WTC11 (cell line): ENCODE measurements at regions not wholly inside any gene's neighbourhood (a gene's known extent, or its start where the extent isn't known, plus 50 kb on each side); places are given as distances from the start of the nearest gene placed in this dataset.

Experiments used
- ATAC-seq: fragments of 200-7000 bp; cut with Tn5 transposase; 2 replicates; pipeline ENCODE4 v1.10.0; 2021; ENCODE audit warnings: mild to moderate bottlenecking, moderate library complexity
- CTCF ChIA-PET: fragments of 300-600 bp; sonication (Branson Sonifier 250); formaldehyde crosslinking; loops from one replicate; lab custom pipeline; 2021; ENCODE audit warnings: antibody characterized with exemption; lab: Charles Lee
- POLR2A ChIA-PET: fragments of 350-600 bp; sonication (Branson Sonifier 250); formaldehyde crosslinking; loops from one replicate; lab custom pipeline; 2021; ENCODE audit warnings: antibody characterized with exemption; lab: Charles Lee
- DNase-seq: peaks from one replicate; pipeline ENCODE4 v3.0.0; 2021; ENCODE audit warnings: low spot score
- H3K27ac Mint-ChIP-seq: 2 replicates; pipeline ENCODE4 v1.8.0; 2021; ENCODE audit warnings: mixed read lengths
- H3K27me3 Mint-ChIP-seq: 2 replicates; pipeline ENCODE4 v1.8.0; 2021; ENCODE audit warnings: low read depth, mild to moderate bottlenecking, moderate library complexity, mixed read lengths
- H3K36me3 Mint-ChIP-seq: 2 replicates; pipeline ENCODE4 v1.8.0; 2021; ENCODE audit warnings: mixed read lengths
- H3K4me1 Mint-ChIP-seq: 2 replicates; pipeline ENCODE4 v1.8.0; 2022; ENCODE audit warnings: mixed read lengths
- H3K4me3 Mint-ChIP-seq: 2 replicates; pipeline ENCODE4 v1.8.0; 2021; ENCODE audit warnings: mild to moderate bottlenecking, moderate library complexity, mixed read lengths
- H3K9me3 Mint-ChIP-seq: 2 replicates; pipeline ENCODE4 v1.8.0; 2021; ENCODE audit warnings: mixed read lengths
- AR ChIP-seq: fragments of 250-450 bp; sonication (Bioruptor Pico); IDR thresholded peaks from 2 replicates; pipeline ENCODE4 v1.9.0; 2021; ENCODE audit warnings: mild to moderate bottlenecking
- ESRRA ChIP-seq: sonication (generic); formaldehyde crosslinking; IDR thresholded peaks from 2 replicates; pipeline ENCODE4 v1.8.1; 2022; ENCODE audit warnings: mild to moderate bottlenecking, missing genetic modification reagents, borderline replicate concordance
- FOXK1 ChIP-seq: sonication (generic); formaldehyde crosslinking; IDR thresholded peaks from 2 replicates; pipeline ENCODE4 v1.8.0; 2022; ENCODE audit warnings: mild to moderate bottlenecking, moderate library complexity, missing genetic modification reagents
- KAT7 ChIP-seq: sonication (generic); formaldehyde crosslinking; IDR thresholded peaks from 2 replicates; pipeline ENCODE4 v1.8.1; 2023; ENCODE audit warnings: missing genetic modification reagents, mild to moderate bottlenecking, borderline replicate concordance
- MLX ChIP-seq: sonication (generic); formaldehyde crosslinking; IDR thresholded peaks from 2 replicates; pipeline ENCODE4 v1.8.1; 2023; ENCODE audit warnings: mild to moderate bottlenecking, missing genetic modification reagents, moderate library complexity
- NFATC4 ChIP-seq: fragments of 250-450 bp; sonication (Bioruptor Pico); IDR thresholded peaks from 2 replicates; pipeline ENCODE4 v1.9.0; 2021; ENCODE audit warnings: mild to moderate bottlenecking
- NFE2L1 ChIP-seq: sonication (generic); formaldehyde crosslinking; IDR thresholded peaks from 2 replicates; pipeline ENCODE4 v1.8.1; 2023; ENCODE audit warnings: missing genetic modification reagents
- NR3C1 ChIP-seq: sonication (generic); formaldehyde crosslinking; conservative IDR thresholded peaks from 2 replicates; pipeline ENCODE4 v1.8.1; 2023; ENCODE audit warnings: low read depth, mild to moderate bottlenecking, missing genetic modification reagents
- OVOL2 ChIP-seq: fragments of 250-450 bp; sonication (Bioruptor Pico); IDR thresholded peaks from 2 replicates; pipeline ENCODE4 v1.9.0; 2021; ENCODE audit warnings: mild to moderate bottlenecking, borderline replicate concordance
- PRDM15 ChIP-seq: sonication (generic); formaldehyde crosslinking; IDR thresholded peaks from 2 replicates; pipeline ENCODE4 v1.8.0; 2022; ENCODE audit warnings: missing genetic modification reagents
- PRRX2 ChIP-seq: fragments of 250-450 bp; sonication (Bioruptor Pico); IDR thresholded peaks from 2 replicates; pipeline ENCODE4 v1.8.0; 2021; ENCODE audit warnings: mild to moderate bottlenecking
- RELA ChIP-seq: sonication (generic); formaldehyde crosslinking; IDR thresholded peaks from 2 replicates; pipeline ENCODE4 v1.8.1; 2022; ENCODE audit warnings: missing genetic modification reagents, mild to moderate bottlenecking, borderline replicate concordance
- RORB ChIP-seq: fragments of 250-450 bp; sonication (Bioruptor Pico); IDR thresholded peaks from 2 replicates; pipeline ENCODE4 v1.9.0; 2021; ENCODE audit warnings: mild to moderate bottlenecking
- SP1 ChIP-seq: sonication (generic); formaldehyde crosslinking; conservative IDR thresholded peaks from 2 replicates; pipeline ENCODE4 v1.8.1; 2022; ENCODE audit warnings: missing genetic modification reagents
- TP53 ChIP-seq: sonication (generic); formaldehyde crosslinking; IDR thresholded peaks from 2 replicates; pipeline ENCODE4 v1.8.1; 2023; ENCODE audit warnings: mild to moderate bottlenecking, missing genetic modification reagents
- ZNF263 ChIP-seq: sonication (generic); formaldehyde crosslinking; IDR thresholded peaks from 2 replicates; pipeline ENCODE4 v1.8.1; 2022; ENCODE audit warnings: low read depth, mild to moderate bottlenecking, moderate library complexity, missing genetic modification reagents
- ZNF396 ChIP-seq: fragments of 250-450 bp; sonication (Bioruptor Pico); IDR thresholded peaks from 2 replicates; pipeline ENCODE4 v1.8.0; 2021; ENCODE audit warnings: mild to moderate bottlenecking, moderate library complexity, borderline replicate concordance
- ZNF416 ChIP-seq: fragments of 250-450 bp; sonication (Bioruptor Pico); IDR thresholded peaks from 2 replicates; pipeline ENCODE4 v1.9.0; 2021; ENCODE audit warnings: mild to moderate bottlenecking, inconsistent platforms
- ZNF671 ChIP-seq: fragments of 250-450 bp; sonication (Bioruptor Pico); IDR thresholded peaks from 2 replicates; pipeline ENCODE4 v1.8.0; 2021; ENCODE audit warnings: mild to moderate bottlenecking
- TF ChIP-seq, protein P1 (sequence below): sonication (generic); formaldehyde crosslinking; IDR thresholded peaks from 2 replicates; pipeline ENCODE4 v1.8.1; 2023; ENCODE audit warnings: mild to moderate bottlenecking, missing genetic modification reagents
- TF ChIP-seq, protein P2 (sequence below): sonication (generic); formaldehyde crosslinking; conservative IDR thresholded peaks from 2 replicates; pipeline ENCODE4 v1.8.1; 2022; ENCODE audit warnings: mild to moderate bottlenecking, missing genetic modification reagents
- TF ChIP-seq, protein P3 (sequence below): fragments of 200-600 bp; IDR thresholded peaks from 2 replicates; pipeline ENCODE4 v1.8.0; 2022; ENCODE audit warnings: antibody characterized with exemption
- TF ChIP-seq, protein P4 (sequence below): sonication (generic); formaldehyde crosslinking; IDR thresholded peaks from 2 replicates; pipeline ENCODE4 v1.8.1; 2022; ENCODE audit warnings: low read depth, missing genetic modification reagents, borderline replicate concordance

DNA sequence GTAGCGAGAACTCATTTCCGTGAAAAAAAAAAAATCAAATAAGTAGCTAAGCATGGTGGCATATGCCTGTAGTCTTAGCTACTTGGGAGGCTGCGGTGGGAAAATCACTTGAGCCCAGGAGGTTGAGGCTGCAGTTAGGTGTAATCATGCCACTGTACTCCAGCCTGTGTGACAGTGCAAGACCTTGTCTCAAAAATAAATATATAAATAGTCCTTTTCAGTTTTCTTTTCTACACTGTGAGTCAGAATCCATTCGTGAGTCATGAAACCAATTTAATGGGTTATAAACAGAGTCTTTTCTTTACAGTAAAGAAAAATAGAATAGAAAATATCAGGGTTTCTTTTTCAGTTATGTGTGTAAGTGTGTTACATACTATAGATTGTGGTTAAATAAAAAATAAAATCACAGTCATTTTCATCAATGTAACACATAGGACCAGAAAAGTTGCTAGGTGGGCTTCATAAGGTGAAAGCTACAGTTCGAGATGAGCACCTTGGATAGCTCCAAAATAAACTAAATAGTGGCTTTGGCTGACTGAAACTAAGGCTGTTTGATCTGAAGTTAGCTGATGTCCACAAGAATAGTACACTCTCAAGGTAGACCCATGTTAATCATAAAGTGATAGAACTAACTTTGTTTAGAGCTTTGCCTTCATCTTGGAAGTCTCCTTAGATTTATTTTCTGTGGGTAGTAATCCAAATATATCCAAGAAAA, 781.1 kb downstream of the GATA3 start (continued):
- TF ChIP-seq PRDM15 (CRISPR knock-in tag) (no peak), ZNF416 (CRISPR knock-in tag) (no peak), ZNF396 (CRISPR knock-in tag) (no peak), SP1 (CRISPR knock-in tag) (no peak), TP53 (CRISPR knock-in tag) (no peak), ZNF263 (CRISPR knock-in tag) (no peak), OVOL2 (no peak), NFATC4 (CRISPR knock-in tag) (no peak), ZNF671 (CRISPR knock-in tag) (no peak), AR (CRISPR knock-in tag) (no peak), ESRRA (CRISPR knock-in tag) (no peak)
- TF ChIP-seq, protein P1, sequence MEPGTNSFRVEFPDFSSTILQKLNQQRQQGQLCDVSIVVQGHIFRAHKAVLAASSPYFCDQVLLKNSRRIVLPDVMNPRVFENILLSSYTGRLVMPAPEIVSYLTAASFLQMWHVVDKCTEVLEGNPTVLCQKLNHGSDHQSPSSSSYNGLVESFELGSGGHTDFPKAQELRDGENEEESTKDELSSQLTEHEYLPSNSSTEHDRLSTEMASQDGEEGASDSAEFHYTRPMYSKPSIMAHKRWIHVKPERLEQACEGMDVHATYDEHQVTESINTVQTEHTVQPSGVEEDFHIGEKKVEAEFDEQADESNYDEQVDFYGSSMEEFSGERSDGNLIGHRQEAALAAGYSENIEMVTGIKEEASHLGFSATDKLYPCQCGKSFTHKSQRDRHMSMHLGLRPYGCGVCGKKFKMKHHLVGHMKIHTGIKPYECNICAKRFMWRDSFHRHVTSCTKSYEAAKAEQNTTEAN, result no peak
- TF ChIP-seq, protein P2, sequence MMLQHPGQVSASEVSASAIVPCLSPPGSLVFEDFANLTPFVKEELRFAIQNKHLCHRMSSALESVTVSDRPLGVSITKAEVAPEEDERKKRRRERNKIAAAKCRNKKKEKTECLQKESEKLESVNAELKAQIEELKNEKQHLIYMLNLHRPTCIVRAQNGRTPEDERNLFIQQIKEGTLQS (CRISPR knock-in tag), result no peak

GRCh38 chr10:8840356-8840755, 785.9 kb downstream of the GATA3 start:
- POLR2A ChIA-PET, result no interaction called here
- DNase-seq, result peak; percentile 18
- Mint-ChIP-seq H3K27ac (no peak overlapping the region), H3K4me3 (no peak overlapping the region; the same call in 1 of the 2 replicates), H3K27me3 (peaks cover 74% of the 10 kb centered on the region), H3K36me3 (no peaks in the 10 kb centered on the region), H3K4me1 (peaks cover 18% of the 10 kb centered on the region), H3K9me3 (peaks cover 11% of the 10 kb centered on the region; the same call in 1 of the 2 replicates)
- CTCF ChIA-PET, result no interaction called here
- ATAC-seq, result peak; percentile 99
- TF ChIP-seq, protein P3, sequence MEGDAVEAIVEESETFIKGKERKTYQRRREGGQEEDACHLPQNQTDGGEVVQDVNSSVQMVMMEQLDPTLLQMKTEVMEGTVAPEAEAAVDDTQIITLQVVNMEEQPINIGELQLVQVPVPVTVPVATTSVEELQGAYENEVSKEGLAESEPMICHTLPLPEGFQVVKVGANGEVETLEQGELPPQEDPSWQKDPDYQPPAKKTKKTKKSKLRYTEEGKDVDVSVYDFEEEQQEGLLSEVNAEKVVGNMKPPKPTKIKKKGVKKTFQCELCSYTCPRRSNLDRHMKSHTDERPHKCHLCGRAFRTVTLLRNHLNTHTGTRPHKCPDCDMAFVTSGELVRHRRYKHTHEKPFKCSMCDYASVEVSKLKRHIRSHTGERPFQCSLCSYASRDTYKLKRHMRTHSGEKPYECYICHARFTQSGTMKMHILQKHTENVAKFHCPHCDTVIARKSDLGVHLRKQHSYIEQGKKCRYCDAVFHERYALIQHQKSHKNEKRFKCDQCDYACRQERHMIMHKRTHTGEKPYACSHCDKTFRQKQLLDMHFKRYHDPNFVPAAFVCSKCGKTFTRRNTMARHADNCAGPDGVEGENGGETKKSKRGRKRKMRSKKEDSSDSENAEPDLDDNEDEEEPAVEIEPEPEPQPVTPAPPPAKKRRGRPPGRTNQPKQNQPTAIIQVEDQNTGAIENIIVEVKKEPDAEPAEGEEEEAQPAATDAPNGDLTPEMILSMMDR, result no peak
- no peak for TF ChIP-seq FOXK1 (CRISPR knock-in tag)
- no peak for TF ChIP-seq MLX (CRISPR knock-in tag)
- no peak for TF ChIP-seq KAT7 (CRISPR knock-in tag)
- TF ChIP-seq RELA (CRISPR knock-in tag), result no peak
- no peak for TF ChIP-seq NR3C1 (CRISPR knock-in tag)
- no peak for TF ChIP-seq PRRX2 (CRISPR knock-in tag)
- TF ChIP-seq, protein P4, sequence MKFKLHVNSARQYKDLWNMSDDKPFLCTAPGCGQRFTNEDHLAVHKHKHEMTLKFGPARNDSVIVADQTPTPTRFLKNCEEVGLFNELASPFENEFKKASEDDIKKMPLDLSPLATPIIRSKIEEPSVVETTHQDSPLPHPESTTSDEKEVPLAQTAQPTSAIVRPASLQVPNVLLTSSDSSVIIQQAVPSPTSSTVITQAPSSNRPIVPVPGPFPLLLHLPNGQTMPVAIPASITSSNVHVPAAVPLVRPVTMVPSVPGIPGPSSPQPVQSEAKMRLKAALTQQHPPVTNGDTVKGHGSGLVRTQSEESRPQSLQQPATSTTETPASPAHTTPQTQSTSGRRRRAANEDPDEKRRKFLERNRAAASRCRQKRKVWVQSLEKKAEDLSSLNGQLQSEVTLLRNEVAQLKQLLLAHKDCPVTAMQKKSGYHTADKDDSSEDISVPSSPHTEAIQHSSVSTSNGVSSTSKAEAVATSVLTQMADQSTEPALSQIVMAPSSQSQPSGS (CRISPR knock-in tag), result no peak
- TF ChIP-seq, protein P2 (CRISPR knock-in tag), result no peak
- TF ChIP-seq NFE2L1 (CRISPR knock-in tag), result no peak
- TF ChIP-seq NFATC4 (CRISPR knock-in tag), result no peak
- TF ChIP-seq RORB (CRISPR knock-in tag), result no peak
